Putamen (tissue), 1 donor: ENCODE measurements at regions not wholly inside any gene's neighbourhood (a gene's known extent, or its start where the extent isn't known, plus 50 kb on each side); places are given as distances from the start of the nearest gene placed in this dataset.
"Not testable (repeated sequence)": the region's sequence is repeated elsewhere in the genome, so short reads cannot be mapped to it uniquely, and the experiment has no call there.

Experiments
- DNase-seq: peaks from one replicate; pipeline ENCODE4 v3.0.0-alpha.2; 2016; ENCODE audit warnings: low spot score

- not testable (repeated sequence) for DNase-seq
Measured at GRCh38 chr11:24274214-24274781, 222.6 kb upstream of the LUZP2 start.

GRCh38 chr11:24286238-24286637 lies 210.6 kb upstream of the LUZP2 start:
- no peak for DNase-seq

GRCh38 chr11:24289301-24289700 lies 207.6 kb upstream of the LUZP2 start:
- DNase-seq: no peak

- DNase-seq: no peak
Measured at GRCh38 chr11:24293964-24294363, 202.9 kb upstream of the LUZP2 start.

- no peak for DNase-seq
Measured at GRCh38 chr11:24295360-24295759, 201.5 kb upstream of the LUZP2 start.

GRCh38 chr11:24297461-24297860 lies 199.4 kb upstream of the LUZP2 start:
- no peak for DNase-seq

- DNase-seq: no peak
Measured at GRCh38 chr11:24298146-24298545, 198.7 kb upstream of the LUZP2 start.

GRCh38 chr11:24311974-24312373 lies 184.9 kb upstream of the LUZP2 start:
- DNase-seq: no peak

GRCh38 chr11:24312464-24313238 lies 184.2 kb upstream of the LUZP2 start:
- no peak for DNase-seq

- no peak for DNase-seq
Measured at GRCh38 chr11:24321229-24321628, 175.6 kb upstream of the LUZP2 start.

- no peak for DNase-seq
Measured at GRCh38 chr11:24324211-24324610, 172.6 kb upstream of the LUZP2 start.

GRCh38 chr11:24344222-24344621 lies 152.6 kb upstream of the LUZP2 start:
- DNase-seq: no peak

- DNase-seq: no peak
Measured at GRCh38 chr11:24348908-24349307, 147.9 kb upstream of the LUZP2 start.

GRCh38 chr11:24351179-24351578 lies 145.7 kb upstream of the LUZP2 start:
- DNase-seq: no peak

GRCh38 chr11:24356501-24356900 lies 140.4 kb upstream of the LUZP2 start:
- no peak for DNase-seq

- no peak for DNase-seq
Measured at GRCh38 chr11:24357620-24358410, 139.0 kb upstream of the LUZP2 start.

- no peak for DNase-seq
Measured at GRCh38 chr11:24372491-24372890, 124.4 kb upstream of the LUZP2 start.

- DNase-seq: no peak
Measured at GRCh38 chr11:24373516-24373915, 123.3 kb upstream of the LUZP2 start.

GRCh38 chr11:24375351-24375750 lies 121.5 kb upstream of the LUZP2 start:
- DNase-seq: no peak

GRCh38 chr11:24375931-24376330 lies 120.9 kb upstream of the LUZP2 start:
- no peak for DNase-seq

GRCh38 chr11:24383137-24383536 lies 113.7 kb upstream of the LUZP2 start:
- no peak for DNase-seq

- DNase-seq: no peak
Measured at GRCh38 chr11:24384240-24384639, 112.6 kb upstream of the LUZP2 start.
